COR-L47 (cell line): ENCODE measurements at regions not wholly inside any gene's neighbourhood (a gene's known extent, or its start where the extent isn't known, plus 50 kb on each side); places are given as distances from the start of the nearest gene placed in this dataset.

Experiments
- DNase-seq: peaks from one replicate; lab custom pipeline; 2025; lab: John Stamatoyannopoulos, UW

GRCh38 chr6:148105695-148106094 lies 236.9 kb upstream of the SASH1 start:
- DNase-seq, result no peak

GRCh38 chr6:148107911-148108310 lies 234.7 kb upstream of the SASH1 start:
- no peak for DNase-seq

- DNase-seq, result peak; percentile 40
Observed at GRCh38 chr6:148109732-148110131, 232.9 kb upstream of the SASH1 start.

GRCh38 chr6:148110925-148111324 lies 231.7 kb upstream of the SASH1 start:
- no peak for DNase-seq

GRCh38 chr6:148112851-148113319 lies 229.8 kb upstream of the SASH1 start:
- DNase-seq, result no peak

GRCh38 chr6:148116001-148116400 lies 226.6 kb upstream of the SASH1 start:
- no peak for DNase-seq

GRCh38 chr6:148118244-148118643 lies 224.4 kb upstream of the SASH1 start:
- DNase-seq, result no peak

GRCh38 chr6:148128014-148128730 lies 214.5 kb upstream of the SASH1 start:
- no peak for DNase-seq

GRCh38 chr6:148134592-148134991 lies 208.0 kb upstream of the SASH1 start:
- DNase-seq, result no peak

- no peak for DNase-seq
Observed at GRCh38 chr6:148136586-148136985, 206.1 kb upstream of the SASH1 start.

- no peak for DNase-seq
Observed at GRCh38 chr6:148137652-148138051, 205.0 kb upstream of the SASH1 start.

- DNase-seq, result no peak
Observed at GRCh38 chr6:148138573-148138972, 204.1 kb upstream of the SASH1 start.

- DNase-seq, result no peak
Observed at GRCh38 chr6:148140772-148141557, 201.7 kb upstream of the SASH1 start.

- DNase-seq, result no peak
Observed at GRCh38 chr6:148142821-148143220, 199.8 kb upstream of the SASH1 start.

GRCh38 chr6:148143771-148144170 lies 198.9 kb upstream of the SASH1 start:
- no peak for DNase-seq

- peak; percentile 42 for DNase-seq
Observed at GRCh38 chr6:148144917-148145521, 197.6 kb upstream of the SASH1 start.

GRCh38 chr6:148146717-148147462 lies 195.7 kb upstream of the SASH1 start:
- no peak for DNase-seq

GRCh38 chr6:148147463-148147830 lies 195.2 kb upstream of the SASH1 start:
- DNase-seq, result no peak

- no peak for DNase-seq
Observed at GRCh38 chr6:148151896-148152643, 190.6 kb upstream of the SASH1 start.

GRCh38 chr6:148154668-148155067 lies 188.0 kb upstream of the SASH1 start:
- DNase-seq, result no peak

GRCh38 chr6:148155293-148155692 lies 187.3 kb upstream of the SASH1 start:
- DNase-seq, result no peak

GRCh38 chr6:148157841-148158240 lies 184.8 kb upstream of the SASH1 start:
- DNase-seq, result no peak
